NCI-H146 treated with DMSO at 0.1 percent for 48 hours (cell line): ENCODE measurements at regions not wholly inside any gene's neighbourhood (a gene's known extent, or its start where the extent isn't known, plus 50 kb on each side); places are given as distances from the start of the nearest gene placed in this dataset.

ENCODE experiments used
- DNase-seq: peaks from one replicate; lab custom pipeline; 2025; ENCODE audit not compliant: unreplicated experiment; lab: John Stamatoyannopoulos, UW

- DNase-seq: no peak
Measured at GRCh38 chr6:4563156-4563555, 213.0 kb upstream of the CDYL start.

- DNase-seq: no peak
Measured at GRCh38 chr6:4561773-4562400, 214.3 kb upstream of the CDYL start.

- DNase-seq: no peak
Measured at GRCh38 chr6:4561078-4561435, 215.1 kb upstream of the CDYL start.

GRCh38 chr6:4560221-4561077 lies 215.8 kb upstream of the CDYL start:
- DNase-seq: no peak

- no peak for DNase-seq
Measured at GRCh38 chr6:4559281-4559875, 216.8 kb upstream of the CDYL start.

GRCh38 chr6:4554645-4555044 lies 221.6 kb upstream of the CDYL start:
- no peak for DNase-seq

GRCh38 chr6:4553387-4553786 lies 222.8 kb upstream of the CDYL start:
- DNase-seq: no peak

- DNase-seq: no peak
Measured at GRCh38 chr6:4550227-4550597, 226.0 kb upstream of the CDYL start.

GRCh38 chr6:4549556-4550226 lies 226.5 kb upstream of the CDYL start:
- DNase-seq: no peak

- no peak for DNase-seq
Measured at GRCh38 chr6:4545893-4546292, 230.3 kb upstream of the CDYL start.

GRCh38 chr6:4543596-4543995 lies 232.6 kb upstream of the CDYL start:
- no peak for DNase-seq

- no peak for DNase-seq
Measured at GRCh38 chr6:4533576-4533975, 242.6 kb upstream of the CDYL start.

GRCh38 chr6:4531406-4531805 lies 244.8 kb upstream of the CDYL start:
- no peak for DNase-seq

- no peak for DNase-seq
Measured at GRCh38 chr6:4522453-4522852, 253.8 kb upstream of the CDYL start.

- DNase-seq: no peak
Measured at GRCh38 chr6:4521070-4521469, 255.1 kb upstream of the CDYL start.

GRCh38 chr6:4518506-4518905 lies 257.7 kb upstream of the CDYL start:
- DNase-seq: no peak

GRCh38 chr6:4516206-4516605 lies 260.0 kb upstream of the CDYL start:
- DNase-seq: no peak

- no peak for DNase-seq
Measured at GRCh38 chr6:4513561-4513960, 262.6 kb upstream of the CDYL start.

GRCh38 chr6:4512051-4512471 lies 264.1 kb upstream of the CDYL start:
- no peak for DNase-seq

- DNase-seq: no peak
Measured at GRCh38 chr6:4511641-4512020, 264.6 kb upstream of the CDYL start.

GRCh38 chr6:4510906-4511640 lies 265.1 kb upstream of the CDYL start:
- DNase-seq: no peak
